ENCODE measurements at regions not wholly inside any gene's neighbourhood (a gene's known extent, or its start where the extent isn't known, plus 50 kb on each side); places are given as distances from the start of the nearest gene placed in this dataset.

GRCh38 chr2:155917380-155917779, 415.1 kb downstream of the NR4A2 start:
- ChIA-PET CTCF (no interaction called here), POLR2A (no interaction called here)
- Mint-ChIP-seq H3K27ac (no peak overlapping the region), H3K9me3 (no peaks in the 10 kb centered on the region), H3K4me3 (no peak overlapping the region), H3K36me3 (ENCODE audit: low read depth) (no peaks in the 10 kb centered on the region), H3K4me1 (no peaks in the 10 kb centered on the region), H3K27me3 (no peaks in the 10 kb centered on the region)
- DNase-seq, result no peak
- no peak for ATAC-seq (ENCODE audit: low read depth)
- no peak for TF ChIP-seq CTCF (IDR thresholded peaks at IDR 0.05)
- intact Hi-C loops (cut with micrococcal nuclease), result no loop called here

GRCh38 chr2:155913356-155913755, 419.2 kb downstream of the NR4A2 start:
- no peak for ATAC-seq (ENCODE audit: low read depth)
- Mint-ChIP-seq H3K36me3 (ENCODE audit: low read depth) (no peaks in the 10 kb centered on the region), H3K9me3 (no peaks in the 10 kb centered on the region), H3K27ac (no peak overlapping the region), H3K4me1 (no peaks in the 10 kb centered on the region), H3K4me3 (no peak overlapping the region), H3K27me3 (no peaks in the 10 kb centered on the region)
- intact Hi-C loops (cut with micrococcal nuclease), result no loop called here
- ChIA-PET CTCF (no interaction called here), POLR2A (no interaction called here)
- no peak for DNase-seq
- no peak for TF ChIP-seq CTCF (IDR thresholded peaks at IDR 0.05)

GRCh38 chr2:155908567-155908966, 424.0 kb downstream of the NR4A2 start:
- TF ChIP-seq CTCF (IDR thresholded peaks at IDR 0.05), result no peak
- intact Hi-C loops (cut with micrococcal nuclease), result no loop called here
- no peaks in the 10 kb centered on the region for H3K27me3 Mint-ChIP-seq
- H3K9me3 Mint-ChIP-seq, result no peaks in the 10 kb centered on the region
- H3K4me1 Mint-ChIP-seq, result no peaks in the 10 kb centered on the region
- ChIA-PET POLR2A (no interaction called here), CTCF (no interaction called here)
- no peak overlapping the region for H3K4me3 Mint-ChIP-seq
- H3K27ac Mint-ChIP-seq, result no peak overlapping the region
- DNase-seq (no peak), ATAC-seq (ENCODE audit: low read depth) (no peak)
- H3K36me3 Mint-ChIP-seq (ENCODE audit: low read depth), result no peaks in the 10 kb centered on the region

GRCh38 chr2:155907211-155907610, 425.3 kb downstream of the NR4A2 start:
- DNase-seq, result no peak
- intact Hi-C loops (cut with micrococcal nuclease), result no loop called here
- no peaks in the 10 kb centered on the region for H3K9me3 Mint-ChIP-seq
- H3K27me3 Mint-ChIP-seq, result no peaks in the 10 kb centered on the region
- no peak for TF ChIP-seq CTCF (IDR thresholded peaks at IDR 0.05)
- ATAC-seq (ENCODE audit: low read depth), result no peak
- H3K36me3 Mint-ChIP-seq (ENCODE audit: low read depth), result no peaks in the 10 kb centered on the region
- H3K27ac Mint-ChIP-seq, result no peak overlapping the region
- ChIA-PET POLR2A (no interaction called here), CTCF (no interaction called here)
- no peak overlapping the region for H3K4me3 Mint-ChIP-seq
- H3K4me1 Mint-ChIP-seq, result no peaks in the 10 kb centered on the region

GRCh38 chr2:155905657-155906056, 426.9 kb downstream of the NR4A2 start:
- Mint-ChIP-seq H3K36me3 (ENCODE audit: low read depth) (no peaks in the 10 kb centered on the region), H3K27ac (no peak overlapping the region), H3K27me3 (no peaks in the 10 kb centered on the region), H3K4me3 (no peak overlapping the region), H3K4me1 (no peaks in the 10 kb centered on the region), H3K9me3 (no peaks in the 10 kb centered on the region)
- ATAC-seq (ENCODE audit: low read depth) (no peak), DNase-seq (no peak)
- intact Hi-C loops (cut with micrococcal nuclease), result no loop called here
- ChIA-PET CTCF (no interaction called here), POLR2A (no interaction called here)
- TF ChIP-seq CTCF (IDR thresholded peaks at IDR 0.05), result no peak

All from activated B cell treated with CpG ODN at 0.5 μM for 24 hours (primary cell).